Fibroblast of mammary gland (primary cell): ENCODE measurements at regions not wholly inside any gene's neighbourhood (a gene's known extent, or its start where the extent isn't known, plus 50 kb on each side); places are given as distances from the start of the nearest gene placed in this dataset.

Experiments used
- DNase-seq: peaks from one replicate; pipeline ENCODE4 v3.0.0-alpha.2; 2010; ENCODE audit warnings: low read depth
- H3K4me3 ChIP-seq: 2 replicates; pipeline ENCODE4 v1.5.1; 2011; ENCODE audit warnings: low read depth, mild to moderate bottlenecking, low read length, moderate library complexity; ENCODE audit not compliant: control insufficient read depth
- TF ChIP-seq, protein P1 (sequence below): conservative IDR thresholded peaks from 2 replicates; pipeline ENCODE4 v1.5.1; 2011; ENCODE audit warnings: low read depth, low read length, inconsistent platforms; ENCODE audit not compliant: control insufficient read depth, insufficient read depth

DNA sequence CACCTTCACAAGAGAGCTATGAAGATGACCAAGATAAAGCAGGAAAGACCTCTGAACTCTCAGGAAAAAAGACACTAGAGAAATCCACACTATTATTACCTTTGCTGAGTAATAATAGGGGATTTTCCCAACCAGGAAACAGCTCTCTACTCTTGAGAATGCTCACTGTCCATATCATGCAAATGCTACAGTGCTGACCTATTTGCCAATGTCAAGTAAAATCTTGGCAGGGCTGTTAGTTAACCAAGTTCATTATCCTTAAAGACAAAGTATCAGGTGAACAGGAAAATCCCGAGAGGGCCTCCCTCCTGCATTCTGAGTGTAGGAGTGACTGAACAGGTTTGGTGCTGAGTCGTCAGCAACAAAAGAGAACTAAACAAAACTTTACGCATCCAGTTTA is 306.6 kb downstream of the ACTL7B start:
- no peak overlapping the region for H3K4me3 ChIP-seq
- no peak for DNase-seq
- TF ChIP-seq, protein P1, sequence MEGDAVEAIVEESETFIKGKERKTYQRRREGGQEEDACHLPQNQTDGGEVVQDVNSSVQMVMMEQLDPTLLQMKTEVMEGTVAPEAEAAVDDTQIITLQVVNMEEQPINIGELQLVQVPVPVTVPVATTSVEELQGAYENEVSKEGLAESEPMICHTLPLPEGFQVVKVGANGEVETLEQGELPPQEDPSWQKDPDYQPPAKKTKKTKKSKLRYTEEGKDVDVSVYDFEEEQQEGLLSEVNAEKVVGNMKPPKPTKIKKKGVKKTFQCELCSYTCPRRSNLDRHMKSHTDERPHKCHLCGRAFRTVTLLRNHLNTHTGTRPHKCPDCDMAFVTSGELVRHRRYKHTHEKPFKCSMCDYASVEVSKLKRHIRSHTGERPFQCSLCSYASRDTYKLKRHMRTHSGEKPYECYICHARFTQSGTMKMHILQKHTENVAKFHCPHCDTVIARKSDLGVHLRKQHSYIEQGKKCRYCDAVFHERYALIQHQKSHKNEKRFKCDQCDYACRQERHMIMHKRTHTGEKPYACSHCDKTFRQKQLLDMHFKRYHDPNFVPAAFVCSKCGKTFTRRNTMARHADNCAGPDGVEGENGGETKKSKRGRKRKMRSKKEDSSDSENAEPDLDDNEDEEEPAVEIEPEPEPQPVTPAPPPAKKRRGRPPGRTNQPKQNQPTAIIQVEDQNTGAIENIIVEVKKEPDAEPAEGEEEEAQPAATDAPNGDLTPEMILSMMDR: no peak

DNA sequence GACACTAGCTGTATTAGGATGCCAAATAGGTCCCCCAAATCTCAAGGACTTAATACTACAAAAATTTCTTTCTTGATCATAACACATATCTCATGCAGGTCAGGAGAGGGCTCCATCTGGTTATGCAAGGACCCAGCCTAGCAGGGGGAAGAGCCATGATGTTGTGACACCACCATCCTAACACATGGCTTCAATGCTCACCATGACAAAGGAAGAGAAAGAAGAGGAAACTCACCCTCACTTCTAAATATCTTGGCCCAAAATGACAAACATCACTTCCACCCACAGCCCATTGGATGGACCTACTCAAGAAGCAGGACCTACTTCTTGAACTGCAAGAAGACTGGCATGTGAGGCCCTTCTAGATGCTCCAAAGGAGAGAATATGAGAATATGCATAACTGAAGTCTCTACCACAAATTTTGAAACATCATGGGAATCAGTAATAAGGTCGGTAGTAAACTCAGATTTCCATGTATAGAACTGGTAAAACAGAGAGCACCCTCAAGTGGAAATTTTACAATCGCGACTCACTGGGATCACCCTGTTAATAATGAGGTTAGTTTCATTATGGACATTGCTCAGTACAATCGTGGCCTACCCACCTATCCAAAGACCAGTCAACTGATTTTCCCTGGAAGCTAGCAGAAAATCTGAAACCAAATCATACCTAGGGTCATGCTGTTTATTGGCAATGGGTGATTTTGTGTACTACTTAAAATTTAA is 308.2 kb downstream of the ACTL7B start:
- TF ChIP-seq, protein P1: no peak
- no peak overlapping the region for H3K4me3 ChIP-seq
- DNase-seq: no peak

DNA sequence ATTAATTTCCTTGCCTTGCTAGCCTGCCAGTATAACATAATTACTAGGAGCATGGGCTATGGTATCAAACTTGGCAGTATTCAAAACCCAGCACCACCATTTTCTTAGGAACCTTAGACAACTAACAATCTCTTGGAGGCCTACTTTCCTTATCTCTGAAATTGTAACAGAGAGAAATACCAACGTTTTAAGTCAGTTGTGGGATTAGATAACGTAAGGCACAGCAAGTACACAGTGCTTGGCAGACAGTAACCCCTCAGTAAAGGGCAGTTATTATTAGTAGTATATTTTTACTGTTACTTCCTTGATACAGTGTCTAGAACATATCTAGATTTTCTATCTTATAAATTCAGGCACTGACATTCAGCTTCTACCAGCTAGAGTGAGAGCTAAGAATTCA is 309.6 kb downstream of the ACTL7B start:
- no peak overlapping the region for H3K4me3 ChIP-seq
- no peak for DNase-seq
- TF ChIP-seq, protein P1: no peak

DNA sequence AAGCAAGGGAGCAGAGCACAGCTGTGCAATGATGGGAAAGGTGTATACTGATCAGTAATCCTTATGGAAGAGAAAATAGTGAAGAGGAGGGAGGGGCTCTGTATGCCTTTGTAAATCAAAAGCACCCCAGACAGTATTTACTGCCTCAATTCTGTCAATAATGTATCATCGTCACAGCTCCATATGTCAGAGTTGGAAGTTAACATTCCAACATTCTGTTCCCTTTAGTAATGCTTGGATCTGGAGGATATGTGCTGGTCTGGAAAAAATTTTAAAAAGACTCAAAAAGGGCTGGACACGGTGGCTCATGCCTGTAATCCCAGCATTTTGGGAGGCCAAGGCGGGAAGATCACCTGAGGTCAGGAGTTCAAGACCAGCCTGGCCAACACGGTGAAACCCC is 310.4 kb downstream of the ACTL7B start:
- peak; percentile 58 for DNase-seq
- no peak overlapping the region for H3K4me3 ChIP-seq
- TF ChIP-seq, protein P1: no peak

- TF ChIP-seq, protein P1: no peak
- no peak for DNase-seq
- H3K4me3 ChIP-seq: no peak overlapping the region
Measured at GRCh38 chr9:108544866-108545265, 310.9 kb downstream of the ACTL7B start.

- no peak overlapping the region for H3K4me3 ChIP-seq
- DNase-seq: peak; percentile 89
- TF ChIP-seq, protein P1: no peak
Measured at GRCh38 chr9:108543251-108543778, 312.5 kb downstream of the ACTL7B start.
